A549 (cell line): ENCODE measurements at regions not wholly inside any gene's neighbourhood (a gene's known extent, or its start where the extent isn't known, plus 50 kb on each side); places are given as distances from the start of the nearest gene placed in this dataset.

Experiments
- ATAC-seq, 2 experiments: fragments of 200-7000 bp in 1 of 2; fragments of >200 bp in 1 of 2; cut with Nextera tagmentation in 1 of 2; cut with Tn5 transposase in 1 of 2; 3 replicates each; pipeline versions ENCODE4 v1.8.0 to v1.9.1; 2018 to 2020; ENCODE audit warnings: mild to moderate bottlenecking in 1 of 2, moderate library complexity in 1 of 2
- CTCF ChIA-PET: fragments of 300-600 bp; sonication (Branson Sonifier 250); formaldehyde crosslinking; extraction: SDS; loops from one replicate; lab custom pipeline; 2021; ENCODE audit warnings: antibody characterized with exemption, inconsistent platforms; lab: Yijun Ruan, JAX
- POLR2A ChIA-PET: fragments of 350-600 bp; formaldehyde crosslinking; extraction: SDS; loops from one replicate; lab custom pipeline; 2021; ENCODE audit warnings: antibody characterized with exemption, inconsistent platforms; lab: Yijun Ruan, JAX
- DNase-seq, 2 experiments: peaks; one replicate each; pipeline versions ENCODE4 v3.0.0 to v3.0.0-alpha.2; 2011 to 2016; ENCODE audit warnings: low read depth in 1 of 2, low spot score in 1 of 2
- FAIRE-seq: peaks from 2 replicates; lab custom pipeline; 2011; peaks lifted over from hg19 to GRCh38; lab: Jason Lieb, UNC
- H3K27ac ChIP-seq, 2 experiments: fragments of >200 bp; sonication (Bioruptor Twin); formaldehyde crosslinking; 3 replicates each; pipeline ENCODE4 v1.5.1; 2016 to 2017
- H3K4me1 ChIP-seq: fragments of >200 bp; sonication (Bioruptor Twin); formaldehyde crosslinking; 3 replicates; pipeline ENCODE4 v1.6.1; 2016
- H3K4me2 ChIP-seq: fragments of >200 bp; sonication (Bioruptor Twin); formaldehyde crosslinking; 3 replicates; pipeline ENCODE4 v1.6.1; 2016
- H3K4me3 ChIP-seq: fragments of >200 bp; sonication (Bioruptor Twin); formaldehyde crosslinking; 3 replicates; pipeline ENCODE4 v1.5.1; 2016
- H3K9me3 ChIP-seq: fragments of >200 bp; sonication (Bioruptor Twin); formaldehyde crosslinking; 3 replicates; pipeline ENCODE4 v1.6.1; 2016
- BCL3 ChIP-seq: fragments of >200 bp; sonication (Bioruptor Twin); formaldehyde crosslinking; IDR thresholded peaks from 3 replicates; pipeline ENCODE4 v1.6.1; 2016
- BHLHE40 ChIP-seq: IDR thresholded peaks from 2 replicates; pipeline ENCODE4 v1.6.1; 2012; ENCODE audit warnings: low read depth, low read length, inconsistent platforms
- CEBPB ChIP-seq, 2 experiments: fragments of >200 bp in 1 of 2; sonication (Bioruptor Twin) in 1 of 2; formaldehyde crosslinking in 1 of 2; IDR thresholded peaks; 2 replicates each; pipeline ENCODE4 v1.6.1; 2012 to 2016
- ELK1 ChIP-seq: fragments of 150-350 bp; IDR thresholded peaks from 2 replicates; pipeline ENCODE4 v1.6.1; 2014; ENCODE audit warnings: low read depth, mild to moderate bottlenecking, low read length
- ESRRA ChIP-seq: fragments of 150-350 bp; IDR thresholded peaks from 2 replicates; pipeline ENCODE4 v1.6.1; 2014; ENCODE audit warnings: mild to moderate bottlenecking, low read length, borderline replicate concordance
- FOSB ChIP-seq: fragments of 250-450 bp; sonication (Bioruptor Pico); IDR thresholded peaks from 2 replicates; pipeline ENCODE4 v1.5.0; 2020; ENCODE audit warnings: mild to moderate bottlenecking, moderate library complexity
- GATA3 ChIP-seq: IDR thresholded peaks from 2 replicates; pipeline ENCODE4 v1.6.1; 2012; ENCODE audit warnings: borderline replicate concordance
- HMGXB4 ChIP-seq: fragments of 250-450 bp; sonication (Bioruptor Pico); IDR thresholded peaks from 2 replicates; pipeline ENCODE4 v1.5.0; 2021; ENCODE audit warnings: mild to moderate bottlenecking, moderate library complexity, borderline replicate concordance
- HOXA7 ChIP-seq: fragments of 250-450 bp; sonication (Bioruptor Pico); IDR thresholded peaks from 2 replicates; pipeline ENCODE4 v1.5.0; 2020; ENCODE audit warnings: mild to moderate bottlenecking, moderate library complexity
- HOXB5 ChIP-seq: fragments of 250-450 bp; sonication (Bioruptor Pico); IDR thresholded peaks from 2 replicates; pipeline ENCODE4 v1.5.0; 2020; ENCODE audit warnings: mild to moderate bottlenecking, moderate library complexity
- JUN ChIP-seq, 2 experiments: fragments of >200 bp; sonication (Bioruptor Twin); formaldehyde crosslinking; IDR thresholded peaks; 2 replicates in 1 of 2; 3 replicates in 1 of 2; pipeline ENCODE4 v1.6.1; 2016 to 2017
- NPAS2 ChIP-seq: fragments of 250-450 bp; sonication (Bioruptor Pico); IDR thresholded peaks from 2 replicates; pipeline ENCODE4 v1.8.0; 2022; ENCODE audit warnings: mild to moderate bottlenecking, moderate library complexity, borderline replicate concordance
- PBX3 ChIP-seq: IDR thresholded peaks from 2 replicates; pipeline ENCODE4 v1.6.1; 2012
- PHF8 ChIP-seq: fragments of 200-600 bp; sonication (generic); IDR thresholded peaks from 2 replicates; pipeline ENCODE4 v1.6.1; 2016; ENCODE audit warnings: low read depth, mild to moderate bottlenecking, antibody characterized with exemption, moderate library complexity, borderline replicate concordance
- RAD21 ChIP-seq, 2 experiments: fragments of >200 bp in 1 of 2; sonication (Bioruptor Twin) in 1 of 2; formaldehyde crosslinking in 1 of 2; IDR thresholded peaks in 1 of 2; conservative IDR thresholded peaks in 1 of 2; 2 replicates in 1 of 2; 3 replicates in 1 of 2; pipeline ENCODE4 v1.6.1; 2012 to 2018; ENCODE audit warnings: inconsistent platforms in 1 of 2
- RARB ChIP-seq: fragments of 250-450 bp; sonication (Bioruptor Pico); IDR thresholded peaks from 2 replicates; pipeline ENCODE4 v1.8.0; 2021; ENCODE audit warnings: mild to moderate bottlenecking, moderate library complexity
- REST ChIP-seq: fragments of 200-600 bp; sonication (generic); IDR thresholded peaks from 2 replicates; pipeline ENCODE4 v1.6.1; 2016; ENCODE audit warnings: antibody characterized with exemption, mild to moderate bottlenecking, moderate library complexity
- RNF2 ChIP-seq: fragments of 200-600 bp; sonication (generic); IDR thresholded peaks from 2 replicates; pipeline ENCODE4 v1.6.1; 2016; ENCODE audit warnings: low read depth, mild to moderate bottlenecking, antibody characterized with exemption, moderate library complexity, borderline replicate concordance
- ZC3H11A ChIP-seq: fragments of 450-650 bp; IDR thresholded peaks from 2 replicates; pipeline ENCODE4 v1.6.1; 2014; ENCODE audit warnings: antibody characterized with exemption, mild to moderate bottlenecking
- WGBS: methylation state at CpG from one replicate; pipeline ENCODE4 v1.1.6; 2017; ENCODE audit errors: missing lambda C conversion rate; 5-methylcytosine and 5-hydroxymethylcytosine counted together
- TF ChIP-seq, protein P1 (sequence below): fragments of >200 bp; sonication (Bioruptor Twin); formaldehyde crosslinking; IDR thresholded peaks from 3 replicates; pipeline ENCODE4 v1.5.1; 2016

GRCh38 chr16:64417711-64418227 lies 704.1 kb downstream of the CDH11 start:
- no peak for FAIRE-seq
- TF ChIP-seq BHLHE40 (no peak), RAD21 (conservative IDR thresholded peaks at IDR 0.05 in 1 of 2, IDR thresholded peaks at IDR 0.05 in 1 of 2) (no peak), RNF2 (no peak), BCL3 (no peak), REST (no peak), ESRRA (no peak), ELK1 (no peak), HOXA7 (CRISPR knock-in tag) (no peak), RARB (CRISPR knock-in tag) (no peak), PHF8 (no peak)
- TF ChIP-seq, protein P1, sequence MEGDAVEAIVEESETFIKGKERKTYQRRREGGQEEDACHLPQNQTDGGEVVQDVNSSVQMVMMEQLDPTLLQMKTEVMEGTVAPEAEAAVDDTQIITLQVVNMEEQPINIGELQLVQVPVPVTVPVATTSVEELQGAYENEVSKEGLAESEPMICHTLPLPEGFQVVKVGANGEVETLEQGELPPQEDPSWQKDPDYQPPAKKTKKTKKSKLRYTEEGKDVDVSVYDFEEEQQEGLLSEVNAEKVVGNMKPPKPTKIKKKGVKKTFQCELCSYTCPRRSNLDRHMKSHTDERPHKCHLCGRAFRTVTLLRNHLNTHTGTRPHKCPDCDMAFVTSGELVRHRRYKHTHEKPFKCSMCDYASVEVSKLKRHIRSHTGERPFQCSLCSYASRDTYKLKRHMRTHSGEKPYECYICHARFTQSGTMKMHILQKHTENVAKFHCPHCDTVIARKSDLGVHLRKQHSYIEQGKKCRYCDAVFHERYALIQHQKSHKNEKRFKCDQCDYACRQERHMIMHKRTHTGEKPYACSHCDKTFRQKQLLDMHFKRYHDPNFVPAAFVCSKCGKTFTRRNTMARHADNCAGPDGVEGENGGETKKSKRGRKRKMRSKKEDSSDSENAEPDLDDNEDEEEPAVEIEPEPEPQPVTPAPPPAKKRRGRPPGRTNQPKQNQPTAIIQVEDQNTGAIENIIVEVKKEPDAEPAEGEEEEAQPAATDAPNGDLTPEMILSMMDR = no peak
- TF ChIP-seq, all 56 proteins: peak for 0
- no peak for DNase-seq
- WGBS = 19% methylated on average over 1 of the region's 1 CpG
- no peak overlapping the region for H3K4me3 ChIP-seq
- no peak for ATAC-seq
- CTCF ChIA-PET = no interaction called here
- POLR2A ChIA-PET = no interaction called here
- H3K9me3 ChIP-seq = no peaks in the 10 kb centered on the region
- no peak overlapping the region for H3K27ac ChIP-seq
- no peaks in the 10 kb centered on the region for H3K4me1 ChIP-seq
- no peak overlapping the region for H3K4me2 ChIP-seq

GRCh38 chr16:64416216-64417005 lies 705.5 kb downstream of the CDH11 start:
- peak overlapping the region; percentile 42 for H3K4me2 ChIP-seq
- CTCF ChIA-PET = no interaction called here
- H3K4me3 ChIP-seq = no peak overlapping the region
- H3K27ac ChIP-seq = no peak overlapping the region
- ATAC-seq (no peak), FAIRE-seq (no peak), DNase-seq (no peak)
- H3K4me1 ChIP-seq = no peaks in the 10 kb centered on the region
- H3K9me3 ChIP-seq = no peaks in the 10 kb centered on the region
- WGBS = 44% methylated on average over 5 of the region's 5 CpGs
- POLR2A ChIA-PET = no interaction called here
- TF ChIP-seq BHLHE40 (no peak), FOSB (CRISPR knock-in tag) (no peak), PBX3 (no peak), BCL3 (no peak), JUN (IDR thresholded peaks at IDR 0.05) (no peak), NPAS2 (CRISPR knock-in tag) (no peak), HMGXB4 (CRISPR knock-in tag) (no peak), CEBPB (IDR thresholded peaks at IDR 0.05) (no peak), RARB (CRISPR knock-in tag) (no peak), HOXB5 (no peak), ELK1 (no peak), GATA3 (no peak), ZC3H11A (no peak)
